GM23338 (cell line): ENCODE measurements at regions not wholly inside any gene's neighbourhood (a gene's known extent, or its start where the extent isn't known, plus 50 kb on each side); places are given as distances from the start of the nearest gene placed in this dataset.

Experiments
- ATAC-seq: fragments of 200-7000 bp; cut with Tn5 transposase; 3 replicates; pipeline ENCODE4 v1.9.1; 2020
- DNase-seq: peaks from one replicate; pipeline ENCODE4 v3.0.0-alpha.2; 2015; ENCODE audit warnings: low spot score
- H2AFZ ChIP-seq: fragments of 200-600 bp; sonication (generic); 2 replicates; pipeline ENCODE4 v1.8.0; 2016; ENCODE audit warnings: antibody characterized with exemption, mild to moderate bottlenecking, moderate library complexity
- H3F3A ChIP-seq: fragments of 200-600 bp; sonication (generic); replicated peaks from 2 replicates; pipeline ENCODE4 v1.8.0; 2017; ENCODE audit warnings: antibody characterized with exemption, mixed run types, low read depth
- H3K27ac ChIP-seq: fragments of 200-600 bp; sonication (generic); 2 replicates; pipeline ENCODE4 v1.6.1; 2016; ENCODE audit warnings: low read depth
- H3K27me3 ChIP-seq: fragments of 200-600 bp; sonication (generic); 2 replicates; pipeline ENCODE4 v1.8.0; 2016; ENCODE audit warnings: mild to moderate bottlenecking, mixed run types, moderate library complexity; ENCODE audit not compliant: insufficient read depth
- H3K36me3 ChIP-seq: fragments of 200-600 bp; sonication (generic); 2 replicates; pipeline ENCODE4 v1.8.0; 2016; ENCODE audit warnings: mild to moderate bottlenecking; ENCODE audit not compliant: insufficient read depth
- H3K4me1 ChIP-seq: fragments of 200-600 bp; sonication (generic); 2 replicates; pipeline ENCODE4 v1.8.0; 2016; ENCODE audit warnings: mild to moderate bottlenecking, moderate library complexity; ENCODE audit not compliant: insufficient read depth
- H3K4me2 ChIP-seq: fragments of 200-600 bp; sonication (generic); 2 replicates; pipeline ENCODE4 v1.7.1; 2017; ENCODE audit warnings: mixed run types
- H3K4me3 ChIP-seq: fragments of 200-600 bp; sonication (generic); 2 replicates; pipeline ENCODE4 v1.6.1; 2016; ENCODE audit warnings: mixed run types
- H3K79me2 ChIP-seq: fragments of 200-600 bp; sonication (generic); replicated peaks from 2 replicates; pipeline ENCODE4 v1.8.0; 2017; ENCODE audit warnings: mild to moderate bottlenecking; ENCODE audit not compliant: insufficient read depth
- H3K9me2 ChIP-seq: fragments of 200-600 bp; sonication (generic); 2 replicates; pipeline ENCODE4 v1.8.0; 2017; ENCODE audit not compliant: insufficient read depth
- H4K20me1 ChIP-seq: fragments of 200-600 bp; sonication (generic); replicated peaks from 2 replicates; pipeline ENCODE4 v1.8.0; 2017; ENCODE audit warnings: mild to moderate bottlenecking; ENCODE audit not compliant: insufficient read depth
- H3K27ac Mint-ChIP-seq: 2 replicates; pipeline ENCODE4 v1.8.0; 2020; ENCODE audit warnings: inconsistent platforms, mild to moderate bottlenecking, moderate library complexity, mixed read lengths
- H3K27me3 Mint-ChIP-seq: 3 replicates; pipeline ENCODE4 v1.8.0; 2022; ENCODE audit warnings: low read depth, mild to moderate bottlenecking, moderate library complexity, mixed read lengths, inconsistent platforms; ENCODE audit not compliant: insufficient read depth, poor library complexity
- H3K36me3 Mint-ChIP-seq: 3 replicates; pipeline ENCODE4 v1.8.0; 2021; ENCODE audit warnings: low read depth, mild to moderate bottlenecking, inconsistent platforms, moderate library complexity, mixed read lengths
- H3K4me1 Mint-ChIP-seq: 3 replicates; pipeline ENCODE4 v1.8.0; 2020; ENCODE audit warnings: mild to moderate bottlenecking, inconsistent platforms, mixed read lengths
- H3K4me3 Mint-ChIP-seq: 3 replicates; pipeline ENCODE4 v1.8.0; 2021; ENCODE audit warnings: moderate library complexity, mild to moderate bottlenecking, inconsistent platforms, mixed read lengths
- H3K9me3 Mint-ChIP-seq: 3 replicates; pipeline ENCODE4 v1.8.0; 2020; ENCODE audit warnings: moderate library complexity, mild to moderate bottlenecking, inconsistent platforms, mixed read lengths
- EZH2 ChIP-seq: fragments of 200-600 bp; sonication (generic); IDR thresholded peaks from one replicate; pipeline ENCODE4 v1.8.0; 2017; ENCODE audit warnings: antibody characterized with exemption, mild to moderate bottlenecking, low read depth; ENCODE audit not compliant: unreplicated experiment
- JUNB ChIP-seq: IDR thresholded peaks from one replicate; pipeline ENCODE4 v1.6.1; 2016; ENCODE audit warnings: antibody characterized with exemption; ENCODE audit not compliant: unreplicated experiment
- ZNF462 ChIP-seq: fragments of 250-450 bp; sonication (Bioruptor Pico); IDR thresholded peaks from 2 replicates; pipeline ENCODE4 v1.5.0; 2020; ENCODE audit warnings: mild to moderate bottlenecking, moderate library complexity

- peak; percentile 60; the same call in 1 of the 2 replicates for TF ChIP-seq ZNF462 (CRISPR knock-in tag)
- no peak for TF ChIP-seq JUNB
- no peak for TF ChIP-seq EZH2
Measured at GRCh38 chr10:78551184-78552005, 517.4 kb upstream of the ZMIZ1 start (continued).

- Histone ChIP-seq H3F3A (no peaks in the 10 kb centered on the region), H3K4me3 (no peak overlapping the region), H3K27me3 (no peaks in the 10 kb centered on the region), H3K4me1 (peaks cover 28% of the 10 kb centered on the region), H3K36me3 (no peaks in the 10 kb centered on the region), H4K20me1 (no peaks in the 10 kb centered on the region), H2AFZ (peak overlapping the region; percentile 85), H3K9me2 (no peaks in the 10 kb centered on the region), H3K27ac (no peak overlapping the region), H3K4me2 (peak overlapping the region; percentile 59), H3K79me2 (no peaks in the 10 kb centered on the region)
- H3K27me3 Mint-ChIP-seq: peaks cover 3% of the 10 kb centered on the region
- DNase-seq (no peak), ATAC-seq (peak; percentile 15)
- no peak for TF ChIP-seq EZH2
- TF ChIP-seq JUNB: no peak
- no peak overlapping the region for H3K4me3 Mint-ChIP-seq
- peaks cover 22% of the 10 kb centered on the region for H3K4me1 Mint-ChIP-seq
- H3K27ac Mint-ChIP-seq: no peak overlapping the region
- no peaks in the 10 kb centered on the region for H3K36me3 Mint-ChIP-seq
- no peaks in the 10 kb centered on the region for H3K9me3 Mint-ChIP-seq
Measured at GRCh38 chr10:78552261-78552811, 516.4 kb upstream of the ZMIZ1 start.
